NCI-H446 treated with DMSO at 0.1 percent for 48 hours (cell line): ENCODE measurements at regions not wholly inside any gene's neighbourhood (a gene's known extent, or its start where the extent isn't known, plus 50 kb on each side); places are given as distances from the start of the nearest gene placed in this dataset.
"Not testable (repeated sequence)": the region's sequence is repeated elsewhere in the genome, so short reads cannot be mapped to it uniquely, and the experiment has no call there.

Experiments used
- DNase-seq: peaks from one replicate; lab custom pipeline; 2025; lab: John Stamatoyannopoulos, UW

DNA sequence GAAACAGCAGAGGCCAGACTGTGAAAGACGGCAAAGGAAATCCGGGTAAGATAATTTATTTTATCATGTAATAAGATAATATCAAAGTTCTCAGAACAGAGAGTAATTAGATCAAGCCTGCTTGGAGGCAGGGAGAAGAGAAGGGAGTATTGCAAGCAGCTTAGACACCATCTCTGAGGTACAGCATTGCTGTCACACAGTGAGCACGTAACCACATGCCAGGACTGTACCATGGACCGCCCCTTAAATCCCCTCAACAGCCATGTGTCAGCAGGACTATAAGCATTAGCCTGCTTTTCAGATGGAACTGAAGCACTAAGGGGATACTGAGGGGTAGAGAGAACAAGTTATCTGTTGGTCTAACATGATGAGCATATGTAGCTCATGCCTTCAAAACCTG is 141.5 kb downstream of the C6orf118 start:
- DNase-seq = no peak

DNA sequence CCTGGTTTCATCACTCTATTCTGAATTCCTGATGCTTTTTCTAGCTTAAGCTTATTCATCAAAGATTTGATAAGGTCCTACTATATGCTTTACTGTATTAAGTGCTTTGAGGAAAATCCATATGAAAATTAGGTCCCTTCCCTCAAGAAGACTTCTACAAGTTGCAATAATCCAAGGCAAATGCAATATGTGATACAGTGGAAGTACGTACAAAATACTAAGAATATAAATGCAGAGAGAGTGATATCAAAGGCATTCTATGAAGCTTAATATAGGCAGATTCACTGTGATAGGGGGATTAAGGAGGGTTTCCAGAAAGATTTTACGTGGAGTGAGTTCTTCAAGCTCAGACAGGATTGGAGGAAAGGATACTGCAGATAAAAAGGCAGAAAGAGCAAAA is 142.1 kb downstream of the C6orf118 start:
- no peak for DNase-seq

DNA sequence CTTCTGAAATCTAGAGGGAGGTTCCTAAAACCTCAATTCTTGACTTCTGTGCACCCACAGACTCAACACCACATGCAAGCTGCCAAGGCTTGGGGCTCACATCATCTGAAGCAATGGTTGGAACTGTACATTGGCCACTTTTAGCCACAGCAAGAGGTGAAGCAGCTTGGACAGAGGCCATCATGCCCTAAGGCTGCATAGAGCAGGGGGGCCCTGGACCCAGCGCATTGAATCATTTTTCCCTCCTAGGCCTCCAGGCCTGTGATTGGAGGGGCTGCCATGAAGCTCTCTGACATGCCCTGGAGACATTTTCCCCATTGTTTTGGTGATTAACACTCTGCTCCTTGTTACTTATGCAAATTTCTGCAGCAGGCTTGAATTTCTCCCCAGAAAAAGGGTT is 145.9 kb downstream of the C6orf118 start:
- DNase-seq = no peak

DNA sequence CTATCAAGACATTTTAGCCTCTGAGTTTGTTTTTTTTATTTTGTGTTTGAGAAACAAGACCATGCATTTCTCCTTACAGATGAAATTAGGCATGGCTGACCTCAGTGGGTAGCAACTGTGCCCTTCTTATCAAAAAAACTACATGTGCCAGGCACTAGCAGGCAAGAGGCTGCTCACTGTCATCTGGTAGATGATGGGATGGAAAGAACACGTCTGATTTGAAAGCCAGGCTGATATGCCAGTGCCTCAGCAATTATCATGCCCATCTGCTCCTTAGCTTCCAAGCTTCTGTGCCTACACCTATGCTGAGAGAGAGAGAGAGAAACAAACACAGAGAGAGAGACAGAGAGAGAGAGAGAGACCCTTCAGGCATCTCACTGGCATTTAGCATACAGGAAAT is 149.9 kb downstream of the C6orf118 start:
- DNase-seq = no peak

DNA sequence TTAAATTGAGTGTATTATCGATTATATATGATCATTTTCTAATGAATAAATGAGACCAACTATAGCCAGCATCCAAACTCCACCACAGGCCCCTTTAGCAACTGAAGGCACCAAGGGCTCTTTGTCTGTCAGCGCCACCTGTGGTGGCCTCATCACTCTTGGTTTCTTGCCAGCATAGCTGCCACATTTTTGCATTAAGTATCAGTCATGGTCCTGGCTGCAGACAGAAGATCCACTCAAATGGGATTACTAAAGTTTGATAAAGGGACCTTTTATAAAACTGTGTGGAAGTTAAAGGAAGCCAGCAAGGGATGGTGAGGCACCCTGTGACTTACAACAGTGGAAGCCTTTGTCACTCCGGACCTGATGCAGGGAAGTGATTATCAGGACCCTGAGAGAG is 162.9 kb downstream of the C6orf118 start:
- no peak for DNase-seq

DNA sequence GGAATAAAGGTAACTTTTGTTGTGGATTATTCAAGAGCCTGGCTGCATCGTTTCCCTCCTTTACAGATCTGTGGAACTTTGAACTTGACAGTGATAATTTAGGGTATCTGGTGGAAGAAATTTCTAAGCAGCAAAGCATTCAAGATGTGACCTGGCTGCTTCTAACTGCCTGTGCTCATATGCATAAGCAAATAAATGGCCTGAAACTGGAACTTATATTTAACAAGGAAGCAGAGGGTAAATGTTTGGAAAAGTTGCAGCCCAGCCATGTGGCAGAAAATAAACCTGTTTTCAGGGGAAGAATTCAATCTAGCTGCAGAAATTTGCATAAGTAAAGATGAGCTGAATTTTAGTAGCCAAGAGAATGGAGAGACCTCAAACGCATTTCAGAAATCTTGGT is 173.5 kb downstream of the C6orf118 start:
- no peak for DNase-seq

DNA sequence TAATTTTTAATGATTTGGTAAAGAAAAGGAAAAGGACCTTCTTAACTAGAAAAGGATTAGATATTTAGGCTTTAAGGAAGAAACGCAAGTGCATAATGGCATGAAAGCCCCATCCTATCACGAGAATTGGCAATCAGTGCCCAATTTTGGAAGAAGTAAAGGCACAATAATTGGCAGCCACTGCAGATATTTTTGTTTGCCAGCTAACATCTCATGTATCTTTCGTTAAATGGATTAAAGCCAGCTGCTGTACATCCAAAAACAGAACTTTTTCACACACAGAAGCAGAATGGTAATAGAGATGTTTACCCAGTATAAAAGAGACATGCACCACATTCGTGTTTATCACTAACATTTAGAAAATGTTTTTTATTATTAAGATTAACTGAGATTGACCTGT is 180.3 kb downstream of the C6orf118 start:
- no peak for DNase-seq

DNA sequence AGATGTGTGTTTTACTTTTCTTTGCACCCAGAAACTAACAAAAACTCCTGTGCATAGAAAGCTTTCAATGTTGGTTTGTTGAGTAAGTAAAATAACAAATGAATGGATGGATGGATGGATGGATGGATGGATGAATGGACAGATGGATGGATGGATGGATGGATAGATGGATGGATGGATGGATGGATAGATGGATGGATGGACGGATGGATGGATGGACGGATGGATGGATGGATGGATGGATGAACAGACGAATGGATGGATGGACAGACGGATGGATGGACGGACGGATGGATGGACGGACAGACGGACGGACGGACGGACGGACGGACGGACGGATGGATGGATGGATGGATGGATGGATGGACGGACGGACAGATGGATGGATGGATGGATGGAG is 181.7 kb downstream of the C6orf118 start:
- not testable (repeated sequence) for DNase-seq

DNA sequence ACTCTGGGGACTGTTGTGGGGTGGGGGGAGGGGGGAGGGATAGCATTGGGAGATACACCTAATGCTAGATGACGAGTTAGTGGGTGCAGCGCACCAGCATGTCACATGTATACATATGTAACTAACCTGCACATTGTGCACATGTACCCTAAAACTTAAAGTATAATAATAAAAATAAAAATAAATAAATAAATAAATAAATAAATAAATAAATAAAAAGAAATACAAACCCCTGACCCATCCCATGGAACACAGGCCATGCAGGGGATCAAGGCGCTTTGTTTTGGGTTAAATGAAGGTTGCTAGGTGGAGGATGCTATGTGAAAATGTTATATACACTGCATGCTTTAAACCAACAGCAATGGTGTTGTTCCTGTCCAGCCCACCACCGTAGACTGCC is 184.7 kb downstream of the C6orf118 start:
- DNase-seq = not testable (repeated sequence)

DNA sequence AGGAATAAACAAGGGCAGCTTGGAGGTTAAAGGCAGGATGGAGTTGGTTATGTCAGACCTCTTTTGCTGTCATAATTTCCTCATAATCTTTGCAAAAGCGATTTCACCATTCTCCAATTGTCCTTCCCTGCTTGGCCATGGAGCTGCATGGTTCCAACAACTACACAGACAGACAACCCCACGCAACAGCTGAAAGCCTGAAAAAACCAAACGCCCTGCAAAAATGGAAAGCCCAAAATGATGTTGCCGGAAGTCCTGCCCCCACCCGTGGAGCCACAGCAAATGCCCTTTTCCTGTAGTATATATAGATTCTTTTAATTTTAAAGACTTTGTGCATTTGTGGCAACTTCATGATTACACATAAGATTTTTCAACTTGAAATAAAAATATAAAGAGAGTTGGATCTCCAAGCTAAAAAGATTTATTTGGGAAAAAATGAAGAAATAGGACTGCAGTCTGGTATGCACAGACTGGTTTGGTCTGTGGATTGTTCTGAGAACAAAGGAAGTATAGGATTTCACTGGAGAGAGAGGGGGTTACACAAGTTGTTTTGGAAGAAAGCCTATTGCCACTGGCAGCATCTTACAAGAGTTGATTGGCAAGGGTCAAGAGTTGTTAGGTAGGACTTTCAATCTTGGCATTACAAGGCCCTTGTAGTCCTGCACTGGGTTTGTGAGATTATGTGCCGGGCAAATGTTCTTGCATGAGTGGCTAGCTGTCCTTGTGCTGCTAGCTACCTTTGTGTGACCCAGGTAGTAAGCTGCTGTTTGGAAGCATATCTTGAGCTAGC is 190.0 kb downstream of the C6orf118 start:
- no peak for DNase-seq

DNA sequence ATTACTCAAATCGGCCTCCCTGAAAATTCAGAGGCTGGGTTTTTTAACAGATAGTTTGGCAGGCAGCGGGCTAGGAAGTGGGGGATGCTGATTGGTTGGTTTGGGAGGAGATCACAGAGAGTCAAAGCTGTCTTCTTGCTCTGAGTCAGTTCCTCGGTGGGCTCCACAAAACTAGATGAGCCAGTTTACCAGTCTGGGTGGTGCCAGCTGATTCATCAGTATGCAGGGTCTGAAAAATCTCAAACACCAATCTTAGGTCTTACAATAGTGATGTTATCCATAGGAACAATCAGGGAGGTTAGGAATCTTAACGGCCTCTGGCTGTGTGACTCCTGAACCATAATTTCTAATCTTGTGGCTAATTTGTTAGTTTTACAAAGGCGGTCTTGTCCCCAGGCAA is 190.7 kb downstream of the C6orf118 start:
- no peak for DNase-seq

DNA sequence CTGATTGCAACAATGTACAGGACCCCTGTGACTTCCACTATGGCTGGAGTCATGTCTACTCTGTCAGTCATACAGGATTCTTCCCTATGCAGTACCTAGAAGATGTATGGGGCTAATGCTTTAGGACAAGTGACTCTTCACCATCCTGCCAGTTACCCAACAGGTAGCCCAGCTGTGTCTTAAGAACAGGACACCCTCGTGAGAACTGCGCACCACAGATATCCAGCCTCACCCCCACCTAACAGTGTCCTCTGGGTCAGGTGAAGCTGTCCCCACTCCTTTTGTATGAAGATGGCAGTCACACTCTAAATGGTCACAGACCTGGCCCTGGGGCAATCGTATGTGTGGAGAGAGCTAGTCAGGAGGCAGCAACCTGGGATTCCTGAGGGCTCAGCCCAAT is 191.6 kb downstream of the C6orf118 start:
- DNase-seq = no peak

DNA sequence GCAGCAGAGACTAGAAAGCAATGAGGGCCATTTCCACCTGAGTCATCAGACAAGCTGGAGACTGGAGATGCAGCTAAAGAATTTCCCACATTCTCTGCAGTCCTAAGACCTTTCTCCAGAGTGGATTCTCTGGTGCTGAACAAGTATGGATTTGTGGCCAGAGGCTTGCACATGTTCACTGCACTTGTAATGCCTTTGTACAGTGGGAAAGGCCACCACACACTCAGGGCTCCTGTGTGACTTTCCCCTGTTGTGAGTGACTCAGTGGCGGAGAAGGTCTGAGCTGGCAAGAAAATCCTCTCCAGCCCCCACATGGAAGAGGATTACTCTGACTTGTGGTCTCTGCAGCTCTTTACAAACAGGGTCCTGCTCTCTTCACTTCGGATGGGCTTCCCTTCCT is 192.3 kb downstream of the C6orf118 start:
- no peak for DNase-seq

DNA sequence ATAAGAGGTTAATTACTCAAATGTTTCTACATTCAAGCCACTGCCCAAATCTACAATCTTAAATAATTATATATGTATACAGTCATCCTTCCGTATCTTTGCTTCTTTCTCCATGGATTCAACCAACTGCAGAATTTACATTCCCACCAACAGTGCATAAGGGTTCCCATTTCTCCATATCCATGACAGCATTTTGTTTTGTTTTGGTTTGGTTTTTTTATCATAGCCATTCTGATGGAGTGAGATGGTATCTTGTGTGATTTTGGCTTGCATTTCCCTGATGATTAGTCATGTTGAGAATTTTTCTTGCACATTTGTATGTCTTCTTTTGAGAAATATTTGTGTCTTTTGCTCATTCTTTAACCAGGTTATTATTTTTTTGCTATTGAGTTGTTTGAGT is 198.5 kb downstream of the C6orf118 start:
- DNase-seq = no peak

DNA sequence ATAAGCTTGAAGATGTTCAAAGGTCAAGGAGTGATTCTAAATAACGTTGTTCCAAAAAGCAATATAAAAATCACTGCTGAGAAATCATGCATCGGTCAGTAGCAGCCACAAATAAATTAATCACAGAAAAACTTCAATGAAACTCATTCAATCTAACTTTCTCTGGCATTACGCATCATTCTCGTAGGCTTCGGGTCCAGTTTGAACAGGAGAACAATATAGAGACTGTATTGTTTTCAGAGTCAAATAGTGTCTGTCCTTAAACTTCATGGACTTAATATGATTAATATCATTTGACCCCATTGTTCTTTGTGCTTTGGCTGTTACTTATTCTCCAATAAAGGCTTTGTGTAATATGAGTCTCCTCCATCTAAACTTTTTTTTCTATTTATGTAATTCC is 200.4 kb downstream of the C6orf118 start:
- DNase-seq = no peak

DNA sequence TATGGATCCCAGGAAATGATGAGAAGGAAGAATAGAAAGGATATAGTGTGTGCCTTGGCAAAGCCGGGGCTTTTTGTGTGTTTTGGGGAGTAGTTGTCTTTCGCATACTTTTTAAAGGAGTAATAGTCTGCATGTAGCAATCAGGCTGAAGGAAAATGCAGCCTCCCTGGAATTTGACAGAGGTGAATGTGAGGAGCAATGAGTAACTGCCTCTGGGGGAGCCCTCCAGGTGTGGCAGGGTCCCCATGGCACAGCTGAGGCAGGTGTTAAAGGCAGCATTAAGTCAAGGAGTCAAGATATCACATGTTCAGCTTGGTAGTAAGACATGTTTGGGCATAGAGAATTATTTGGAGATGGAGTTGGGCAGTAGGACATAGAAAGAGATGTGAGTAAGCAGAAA is 203.1 kb downstream of the C6orf118 start:
- no peak for DNase-seq

DNA sequence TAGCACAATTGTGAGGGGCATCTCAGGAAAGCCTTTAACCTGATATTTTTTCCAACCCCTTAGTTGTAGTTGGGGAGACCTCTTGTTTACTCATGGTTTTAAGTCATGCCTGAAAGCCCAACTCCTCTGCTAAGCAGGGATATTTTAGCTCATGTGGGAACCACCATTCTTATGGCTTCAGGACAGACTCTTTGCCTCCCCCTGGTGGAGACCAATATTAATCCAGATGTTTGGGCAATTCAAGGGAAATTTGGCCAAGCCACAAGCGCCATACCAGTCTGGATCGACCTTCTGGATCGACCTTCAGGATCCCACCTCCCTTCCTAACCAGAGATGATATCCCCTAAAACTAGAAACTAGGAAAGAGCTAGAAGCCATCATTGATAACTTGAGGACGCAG is 211.2 kb downstream of the C6orf118 start:
- DNase-seq = no peak

DNA sequence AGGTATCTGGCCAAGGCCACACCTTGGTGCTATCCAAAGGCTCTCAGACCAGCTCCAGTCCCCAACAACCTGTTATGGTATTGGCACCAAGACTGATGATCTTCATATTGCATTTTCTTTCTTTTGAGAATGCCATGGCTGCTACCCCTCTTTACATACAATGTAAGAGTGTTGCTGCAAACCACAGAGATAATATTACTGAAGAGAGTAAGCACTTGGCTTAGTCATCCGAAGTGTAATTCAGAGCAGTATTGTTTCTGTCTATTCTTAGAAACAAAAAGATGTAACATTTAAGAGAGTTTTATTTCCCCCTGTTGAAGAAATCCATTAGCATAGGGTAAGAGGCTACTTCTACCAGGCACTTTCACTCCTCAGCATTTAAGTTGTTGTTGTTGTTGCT is 212.5 kb downstream of the C6orf118 start:
- DNase-seq = no peak

DNA sequence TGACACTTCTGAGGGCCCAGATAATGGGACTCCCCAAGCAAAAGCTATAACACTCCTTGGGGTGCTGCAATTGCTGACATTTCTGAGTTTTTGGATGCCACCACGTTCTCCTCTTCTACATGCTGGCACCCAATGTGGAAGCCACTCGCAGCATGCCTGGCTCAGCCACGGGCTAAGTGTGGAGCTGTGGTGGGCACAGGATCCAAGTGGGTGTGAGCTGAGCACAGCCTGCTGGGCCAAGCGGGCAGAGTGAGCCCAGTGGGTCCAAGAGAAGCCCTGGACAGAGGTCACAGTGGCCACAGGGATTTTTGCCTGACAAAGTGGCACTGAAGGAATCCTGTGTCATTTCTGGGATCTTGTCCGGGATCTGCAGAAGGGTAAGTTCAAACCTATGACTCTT is 213.2 kb downstream of the C6orf118 start:
- no peak for DNase-seq

DNA sequence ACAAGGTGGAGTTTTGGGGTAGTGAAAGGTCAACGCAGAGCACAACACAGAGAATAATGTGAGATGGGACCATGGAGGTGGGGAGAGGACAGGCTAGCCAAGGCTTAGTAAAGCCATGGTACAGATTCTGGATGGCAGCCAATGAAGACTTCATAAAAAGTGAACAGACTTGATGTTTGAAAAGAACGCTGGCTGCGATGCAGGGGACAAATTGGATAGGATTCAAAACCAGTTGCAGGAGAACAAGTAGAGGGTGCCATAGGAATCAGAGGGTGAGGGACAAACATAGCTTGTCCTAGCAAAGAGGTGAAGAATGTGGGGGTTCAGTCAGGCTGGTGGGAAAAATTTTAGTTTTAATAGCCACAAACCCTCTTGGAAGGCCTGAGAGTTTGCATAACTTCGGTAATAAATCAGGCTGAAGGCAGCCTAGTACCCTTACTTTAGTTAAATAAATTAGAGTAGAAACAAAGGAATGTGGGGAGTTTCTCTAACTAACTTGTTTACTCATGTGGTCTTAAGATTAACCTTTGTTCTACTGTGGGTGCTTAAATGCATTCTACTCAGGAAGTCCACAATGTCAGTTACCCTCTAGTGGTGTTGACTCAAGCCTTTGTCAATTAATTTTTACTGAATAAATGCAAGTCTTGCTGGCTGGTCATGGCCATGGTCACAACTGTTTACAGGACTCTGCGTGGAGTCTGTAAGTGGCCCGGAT is 216.4 kb downstream of the C6orf118 start:
- no peak for DNase-seq

DNA sequence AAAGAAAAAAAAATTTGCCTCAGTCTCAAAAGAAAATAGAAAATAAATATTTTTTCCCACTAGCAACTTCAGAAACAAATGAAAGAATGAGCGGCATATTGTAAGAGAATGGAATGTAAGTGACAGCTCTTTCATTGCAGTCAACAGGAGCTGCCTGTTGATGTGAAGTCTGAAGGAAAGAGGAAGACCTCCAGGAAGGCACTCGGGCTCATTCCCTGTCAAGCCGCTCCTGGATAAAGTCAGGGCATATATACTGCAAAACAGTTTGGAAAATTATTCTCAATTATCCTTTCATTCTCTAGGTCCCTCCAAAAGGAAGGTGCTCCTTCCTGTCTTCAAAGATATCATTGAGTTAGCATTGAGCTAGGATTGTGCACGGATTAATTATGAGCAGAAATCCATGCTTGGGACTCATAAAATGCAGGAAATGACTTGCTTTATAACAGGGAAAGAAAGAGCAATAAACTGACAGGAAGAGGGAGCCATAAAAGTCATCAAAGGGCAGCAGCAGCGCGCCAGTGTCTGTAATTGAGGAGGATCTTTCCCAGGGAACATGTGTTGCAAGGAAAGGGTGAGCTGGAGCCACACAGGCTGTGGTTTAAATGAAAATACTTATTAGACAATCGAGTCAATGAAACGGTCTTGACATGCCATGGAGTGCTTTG is 218.2 kb downstream of the C6orf118 start:
- no peak for DNase-seq

DNA sequence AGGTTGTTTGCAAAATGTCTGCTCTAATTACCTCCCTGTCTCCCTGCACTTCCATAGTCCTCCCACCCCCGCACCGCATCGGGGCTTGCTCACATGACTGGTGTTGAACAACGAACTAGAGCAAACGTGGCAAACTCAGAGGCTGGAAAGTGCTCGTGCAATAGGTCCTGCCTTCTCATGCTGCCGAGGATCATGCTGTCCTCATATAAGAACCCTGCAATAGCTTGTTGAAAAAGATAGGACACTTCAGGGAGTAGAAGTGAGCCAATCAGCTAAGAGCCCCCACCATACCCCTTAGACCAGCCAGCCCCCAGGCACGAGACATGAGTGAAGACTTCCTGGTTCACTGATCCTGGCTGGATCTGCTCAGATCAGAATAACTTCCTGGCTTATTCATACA is 219.2 kb downstream of the C6orf118 start:
- DNase-seq = no peak

DNA sequence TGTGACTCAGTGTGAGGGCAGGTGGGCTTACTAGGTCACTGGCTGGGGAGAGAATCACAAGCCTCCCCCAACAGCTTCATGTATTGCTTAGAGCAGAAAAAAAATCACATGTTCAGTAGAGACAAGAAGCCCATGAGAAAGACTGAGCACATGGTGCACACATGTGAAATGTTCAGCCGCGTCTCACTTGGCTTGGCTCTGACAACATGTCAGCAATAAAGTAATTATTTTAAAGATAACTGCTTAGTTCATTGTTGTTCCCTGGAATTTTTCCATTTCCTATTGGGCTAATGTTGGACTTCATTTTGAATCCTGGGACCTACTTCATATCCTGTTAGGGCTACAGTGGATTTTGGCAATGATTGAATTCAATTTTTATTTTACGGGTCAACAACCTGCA is 222.6 kb downstream of the C6orf118 start:
- DNase-seq = no peak
